ENCODE measurements at regions not wholly inside any gene's neighbourhood (a gene's known extent, or its start where the extent isn't known, plus 50 kb on each side); places are given as distances from the start of the nearest gene placed in this dataset.

DNA sequence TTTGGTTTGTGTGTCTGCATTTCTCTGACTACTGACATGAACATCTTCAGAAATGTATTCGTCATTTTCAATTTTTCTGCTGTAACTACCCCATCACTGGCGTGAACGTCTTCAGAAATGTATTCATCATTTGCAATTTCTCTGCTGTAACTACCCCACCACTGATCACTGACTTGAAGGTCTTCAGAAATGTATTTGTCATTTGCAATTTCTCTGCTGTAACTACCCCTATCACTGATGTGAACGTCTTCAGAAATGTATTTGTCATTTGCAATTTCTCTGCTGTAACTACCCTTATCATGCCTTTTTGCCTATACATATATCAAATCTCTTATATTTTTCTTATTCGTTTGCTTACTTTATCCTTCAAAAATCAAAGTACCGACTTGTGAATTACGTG, 274.0 kb downstream of the EFNB2 start:
- no peak for FAIRE-seq
- no peak for DNase-seq (ENCODE audit: insufficient read length)
- TF ChIP-seq POLR2AphosphoS5 (IDR thresholded peaks at IDR 0.05; ENCODE audit: low read depth, low read length) = no peak
- no peak for TF ChIP-seq POLR2A (IDR thresholded peaks at IDR 0.05; ENCODE audit: low read depth, low read length)
- no peak for TF ChIP-seq TAF1 (IDR thresholded peaks at IDR 0.05; ENCODE audit: borderline replicate concordance, low read depth, low read length)

GRCh38 chr13:106260352-106260751, 275.1 kb downstream of the EFNB2 start:
- FAIRE-seq = no peak
- no peak for TF ChIP-seq TAF1 (IDR thresholded peaks at IDR 0.05; ENCODE audit: borderline replicate concordance, low read depth, low read length)
- DNase-seq (ENCODE audit: insufficient read length) = no peak

GRCh38 chr13:106259928-106260327, 275.5 kb downstream of the EFNB2 start:
- DNase-seq (ENCODE audit: insufficient read length) = no peak
- no peak for TF ChIP-seq POLR2AphosphoS5 (IDR thresholded peaks at IDR 0.05; ENCODE audit: low read depth, low read length)
- TF ChIP-seq POLR2A (IDR thresholded peaks at IDR 0.05; ENCODE audit: low read depth, low read length) = no peak
- no peak for TF ChIP-seq TAF1 (IDR thresholded peaks at IDR 0.05; ENCODE audit: borderline replicate concordance, low read depth, low read length)
- FAIRE-seq = no peak

GRCh38 chr13:106246666-106247188, 288.7 kb downstream of the EFNB2 start:
- FAIRE-seq (no peak), DNase-seq (ENCODE audit: insufficient read length) (no peak)
- no peak for TF ChIP-seq POLR2AphosphoS5 (IDR thresholded peaks at IDR 0.05; ENCODE audit: low read depth, low read length)
- TF ChIP-seq TAF1 (IDR thresholded peaks at IDR 0.05; ENCODE audit: borderline replicate concordance, low read depth, low read length) = no peak
- no peak for TF ChIP-seq POLR2A (IDR thresholded peaks at IDR 0.05; ENCODE audit: low read depth, low read length)

DNA sequence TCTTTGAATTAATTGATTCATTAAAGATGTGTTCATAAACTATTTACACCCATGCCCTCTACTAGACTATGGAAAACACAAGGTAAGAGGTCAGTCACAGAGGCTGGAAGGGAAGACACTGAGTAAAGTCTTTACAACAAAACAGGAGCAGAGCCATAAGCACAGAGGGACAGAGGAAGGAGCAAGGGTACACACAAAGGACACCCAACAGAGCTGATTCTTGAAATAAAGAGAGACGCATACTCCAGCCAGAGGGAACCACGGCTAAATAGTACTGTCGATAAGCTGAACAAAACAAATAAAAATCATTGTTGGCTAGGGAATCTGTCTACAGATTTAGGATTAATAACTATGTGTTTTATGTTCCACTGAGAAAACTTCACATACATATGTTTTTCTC, 289.2 kb downstream of the EFNB2 start:
- DNase-seq (ENCODE audit: insufficient read length) (no peak), FAIRE-seq (no peak)
- TF ChIP-seq TAF1 (IDR thresholded peaks at IDR 0.05; ENCODE audit: borderline replicate concordance, low read depth, low read length) = no peak

- TF ChIP-seq POLR2AphosphoS5 (IDR thresholded peaks at IDR 0.05; ENCODE audit: low read depth, low read length) = no peak
- no peak for TF ChIP-seq POLR2A (IDR thresholded peaks at IDR 0.05; ENCODE audit: low read depth, low read length)
- no peak for TF ChIP-seq TAF1 (IDR thresholded peaks at IDR 0.05; ENCODE audit: borderline replicate concordance, low read depth, low read length)
- DNase-seq (ENCODE audit: insufficient read length) = no peak
- no peak for FAIRE-seq
These were observed 292.4 kb downstream of the EFNB2 start for GRCh38 chr13:106243011-106243565.

DNA sequence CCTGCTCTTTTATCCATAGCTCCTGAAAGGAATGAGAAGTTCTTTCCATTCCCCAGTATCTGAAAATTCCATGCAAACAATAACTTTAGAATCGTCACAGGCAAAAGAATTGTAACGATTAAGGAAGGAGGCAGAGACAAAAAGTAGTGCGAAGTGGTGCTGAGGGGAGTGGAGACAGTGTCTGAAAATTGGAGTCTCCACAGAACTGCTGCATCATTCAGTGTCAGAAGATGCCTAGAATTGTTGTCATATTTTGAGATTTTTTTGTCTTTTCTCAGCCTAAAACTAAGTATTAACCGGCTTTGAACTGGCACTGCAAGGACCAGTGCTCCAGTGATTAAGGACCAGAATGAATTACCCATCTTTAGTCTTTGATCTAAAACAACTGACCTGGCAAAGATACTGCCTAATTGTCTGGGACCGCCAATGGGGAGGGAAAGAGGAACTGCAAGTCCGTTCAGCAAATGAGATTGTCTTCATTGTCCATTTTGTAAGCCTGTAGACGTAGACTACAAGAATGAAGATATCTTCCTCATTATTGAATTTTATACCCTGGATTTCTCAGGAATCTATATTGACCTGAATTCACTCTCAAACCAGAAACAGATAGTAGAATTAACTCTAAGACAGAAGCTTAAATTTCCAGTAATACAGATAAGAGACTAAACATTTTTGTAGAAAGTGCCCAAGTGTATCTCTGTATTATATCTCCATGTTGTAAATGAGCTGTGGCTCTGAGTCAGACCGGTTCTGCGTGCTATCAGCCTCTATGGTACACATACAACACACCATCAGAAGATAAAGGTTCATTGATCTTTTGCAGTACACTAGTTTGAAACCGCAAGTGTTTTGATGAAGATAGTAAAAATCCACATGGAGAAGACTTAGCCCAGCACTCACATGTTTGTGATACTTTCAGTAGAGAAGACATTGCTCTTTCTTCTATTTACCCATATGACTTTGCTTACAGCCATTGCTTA, 293.2 kb downstream of the EFNB2 start:
- DNase-seq (ENCODE audit: insufficient read length) = no peak
- TF ChIP-seq POLR2AphosphoS5 (IDR thresholded peaks at IDR 0.05; ENCODE audit: low read depth, low read length) (no peak), POLR2A (IDR thresholded peaks at IDR 0.05; ENCODE audit: low read depth, low read length) (no peak), TAF1 (IDR thresholded peaks at IDR 0.05; ENCODE audit: borderline replicate concordance, low read depth, low read length) (no peak)
- no peak for FAIRE-seq

DNA sequence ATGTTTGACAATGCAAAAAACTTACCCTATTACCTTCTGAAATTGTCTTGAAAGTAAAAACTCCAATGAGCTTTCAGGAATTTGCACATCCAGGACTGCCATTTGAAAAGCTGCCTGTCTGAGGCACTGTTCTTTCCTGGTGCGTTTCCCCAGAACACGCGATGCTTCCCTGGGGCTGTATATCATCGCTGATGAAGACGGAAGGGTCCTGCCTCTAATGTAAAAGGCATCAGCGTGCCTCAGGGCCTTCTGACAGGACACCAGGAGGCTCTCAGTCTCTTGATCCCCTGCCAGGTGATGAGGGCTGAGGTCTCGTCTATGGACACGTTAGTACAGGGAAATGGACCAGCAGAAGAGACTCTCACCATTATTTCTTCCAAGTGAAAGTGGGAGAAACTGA, 296.8 kb downstream of the EFNB2 start:
- FAIRE-seq (no peak), DNase-seq (ENCODE audit: insufficient read length) (no peak)
- no peak for TF ChIP-seq POLR2AphosphoS5 (IDR thresholded peaks at IDR 0.05; ENCODE audit: low read depth, low read length)
- no peak for TF ChIP-seq TAF1 (IDR thresholded peaks at IDR 0.05; ENCODE audit: borderline replicate concordance, low read depth, low read length)
- TF ChIP-seq POLR2A (IDR thresholded peaks at IDR 0.05; ENCODE audit: low read depth, low read length) = no peak

DNA sequence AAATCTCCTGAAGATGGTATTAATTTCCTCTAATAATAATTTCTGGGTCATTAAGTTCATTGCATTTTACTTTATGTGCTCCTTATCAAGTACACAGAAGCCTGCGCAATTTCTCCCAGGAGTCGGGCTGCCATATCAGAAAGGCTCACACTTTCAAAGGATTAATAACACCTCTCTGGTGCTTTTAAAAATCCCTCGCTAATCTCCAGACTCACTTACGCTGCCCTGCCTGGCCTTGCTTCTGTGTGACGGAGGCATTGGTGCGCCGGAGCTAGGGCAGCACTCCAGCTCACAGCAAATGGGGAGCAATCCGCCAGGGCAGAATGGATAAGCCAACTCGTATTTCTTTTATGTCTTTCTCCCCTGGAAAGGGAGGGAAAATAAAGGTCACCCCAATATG, 300.8 kb downstream of the EFNB2 start:
- no peak for FAIRE-seq
- no peak for DNase-seq (ENCODE audit: insufficient read length)
- TF ChIP-seq TAF1 (IDR thresholded peaks at IDR 0.05; ENCODE audit: borderline replicate concordance, low read depth, low read length) = no peak
- TF ChIP-seq POLR2A (IDR thresholded peaks at IDR 0.05; ENCODE audit: low read depth, low read length) = no peak
- TF ChIP-seq POLR2AphosphoS5 (IDR thresholded peaks at IDR 0.05; ENCODE audit: low read depth, low read length) = no peak

DNA sequence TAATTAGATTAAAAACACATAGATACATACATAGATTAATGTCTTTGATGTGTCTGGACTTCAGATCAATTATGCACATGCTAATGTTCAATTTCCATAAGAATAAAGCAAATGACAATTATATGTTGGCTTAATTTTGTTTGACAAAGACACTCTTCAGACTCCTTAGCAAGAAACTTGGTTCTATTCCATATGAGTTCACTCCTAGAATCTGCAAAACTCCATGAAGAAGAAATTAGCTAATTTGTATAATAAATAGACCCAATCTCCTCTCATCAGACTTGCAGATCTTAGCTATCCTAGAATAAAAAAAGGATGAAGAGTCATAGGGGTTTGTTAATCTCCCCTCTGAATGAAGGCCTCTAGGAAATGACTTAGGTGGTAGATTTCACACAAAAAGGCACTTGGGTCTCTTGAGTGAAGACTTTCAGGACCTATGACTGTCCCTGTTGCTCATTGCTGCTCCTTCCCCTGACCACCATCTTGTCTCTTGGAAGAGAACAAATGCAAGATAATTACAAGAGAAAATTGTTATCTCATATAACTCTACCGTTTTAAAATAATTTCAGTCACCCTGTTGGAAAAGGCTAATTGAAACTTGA, 302.2 kb downstream of the EFNB2 start:
- no peak for DNase-seq (ENCODE audit: insufficient read length)
- no peak for TF ChIP-seq TAF1 (IDR thresholded peaks at IDR 0.05; ENCODE audit: borderline replicate concordance, low read depth, low read length)
- TF ChIP-seq POLR2AphosphoS5 (IDR thresholded peaks at IDR 0.05; ENCODE audit: low read depth, low read length) = no peak
- no peak for TF ChIP-seq POLR2A (IDR thresholded peaks at IDR 0.05; ENCODE audit: low read depth, low read length)
- FAIRE-seq = no peak

DNA sequence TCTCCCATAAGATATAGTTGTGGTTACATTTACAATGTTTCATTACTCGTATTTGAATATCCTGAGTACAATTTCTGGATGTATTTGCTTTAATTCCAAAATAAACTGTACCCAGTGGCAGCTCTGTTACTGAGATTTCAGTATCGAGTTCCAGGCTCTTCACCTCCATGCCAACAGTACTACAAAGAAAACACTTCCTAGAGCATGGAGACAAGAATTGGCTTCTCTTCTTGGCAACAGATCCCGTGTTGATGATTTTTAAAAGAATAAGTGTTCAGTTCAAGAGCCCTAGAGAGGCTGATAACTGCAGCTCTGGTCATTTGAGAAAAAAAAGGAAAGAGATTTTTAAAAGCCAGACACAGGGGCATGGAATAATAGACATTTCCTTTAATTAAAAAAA, 302.8 kb downstream of the EFNB2 start:
- FAIRE-seq (no peak), DNase-seq (ENCODE audit: insufficient read length) (no peak)
- TF ChIP-seq POLR2AphosphoS5 (IDR thresholded peaks at IDR 0.05; ENCODE audit: low read depth, low read length) (no peak), POLR2A (IDR thresholded peaks at IDR 0.05; ENCODE audit: low read depth, low read length) (no peak), TAF1 (IDR thresholded peaks at IDR 0.05; ENCODE audit: borderline replicate concordance, low read depth, low read length) (no peak)

DNA sequence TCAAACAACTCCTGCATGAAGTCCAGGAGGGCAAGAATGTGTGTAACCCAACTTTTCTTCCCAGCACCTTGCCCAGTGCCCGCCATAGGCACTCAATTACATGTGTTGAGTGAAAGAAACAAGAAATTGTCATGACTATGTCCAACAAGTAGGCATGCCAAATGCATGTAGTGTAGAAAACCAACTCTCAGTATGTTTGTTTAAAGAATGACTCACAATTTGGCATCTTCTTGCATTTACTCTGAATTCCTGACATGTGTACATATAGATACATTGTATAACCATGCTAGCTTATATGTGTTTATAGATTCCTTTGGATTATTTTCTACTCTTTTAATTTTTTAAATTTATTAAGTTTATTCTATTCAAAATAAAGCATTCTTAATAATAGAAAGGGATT, 305.0 kb downstream of the EFNB2 start:
- DNase-seq (ENCODE audit: insufficient read length) = no peak
- no peak for FAIRE-seq
- no peak for TF ChIP-seq TAF1 (IDR thresholded peaks at IDR 0.05; ENCODE audit: borderline replicate concordance, low read depth, low read length)
- no peak for TF ChIP-seq POLR2AphosphoS5 (IDR thresholded peaks at IDR 0.05; ENCODE audit: low read depth, low read length)
- no peak for TF ChIP-seq POLR2A (IDR thresholded peaks at IDR 0.05; ENCODE audit: low read depth, low read length)

All from GM12892 (cell line).